Testis (tissue), 2 donors: ENCODE measurements at regions not wholly inside any gene's neighbourhood (a gene's known extent, or its start where the extent isn't known, plus 50 kb on each side); places are given as distances from the start of the nearest gene placed in this dataset.

Experiments
- DNase-seq: peaks from one replicate; pipeline ENCODE4 v3.0.0-alpha.2; 2019
- H3K27ac ChIP-seq, 2 donors: fragments of 200-600 bp; sonication (generic); one replicate each; pipeline ENCODE4 v1.5.1; 2019
- H3K27me3 ChIP-seq: fragments of 200-600 bp; sonication (generic); one replicate; pipeline ENCODE4 v1.5.1; 2019
- H3K36me3 ChIP-seq: fragments of 200-600 bp; sonication (generic); one replicate; pipeline ENCODE4 v1.5.1; 2017; ENCODE audit warnings: low read depth; ENCODE audit errors: missing control alignments
- H3K4me1 ChIP-seq: fragments of 200-600 bp; sonication (generic); one replicate; pipeline ENCODE4 v1.5.1; 2019
- H3K4me3 ChIP-seq, 2 donors: fragments of 200-600 bp; sonication (generic); one replicate each; pipeline ENCODE4 v1.5.1; 2017 to 2019
- H3K9me3 ChIP-seq: fragments of 200-600 bp; sonication (generic); one replicate; pipeline ENCODE4 v1.5.1; 2017
- CTCF ChIP-seq, 3 experiments: fragments of 450-650 bp in 2 of 3; fragments of 200-600 bp in 1 of 3; sonication (generic) in 1 of 3; IDR thresholded peaks; one replicate each; pipeline ENCODE4 v1.5.1; 2016 to 2019; ENCODE audit warnings: antibody characterized with exemption in 3 of 3, mild to moderate bottlenecking in 2 of 3, moderate library complexity in 1 of 3
- POLR2A ChIP-seq: fragments of 450-650 bp; IDR thresholded peaks from one replicate; pipeline ENCODE4 v1.6.1; 2017; ENCODE audit warnings: antibody characterized with exemption, mild to moderate bottlenecking, moderate library complexity
- WGBS, 2 donors: methylation state at CpG; one replicate each; pipeline ENCODE4 v1.1.5; 2018; 5-methylcytosine and 5-hydroxymethylcytosine counted together
- intact Hi-C: fragments of 100-400 bp; cut with DNase I; formaldehyde crosslinking; loops from one replicate; pipeline ENCODE4 v1.15.1; 2023; ENCODE audit warnings: low total_unique reads

GRCh38 chr5:126097876-126098275 is 325.3 kb upstream of the GRAMD2B start:
- no peaks in the 10 kb centered on the region for H3K27me3 ChIP-seq
- H3K4me3 ChIP-seq: no peak overlapping the region
- DNase-seq: no peak
- WGBS, 2 donors: 86 to 87% methylated on average over 1 of the region's 1 CpG
- no peaks in the 10 kb centered on the region for H3K36me3 ChIP-seq
- intact Hi-C loops: no loop called here
- no peak overlapping the region for H3K27ac ChIP-seq
- no peaks in the 10 kb centered on the region for H3K4me1 ChIP-seq
- no peaks in the 10 kb centered on the region for H3K9me3 ChIP-seq
- TF ChIP-seq POLR2A: no peak
- TF ChIP-seq CTCF (IDR thresholded peaks at IDR 0.05): no peak

DNA sequence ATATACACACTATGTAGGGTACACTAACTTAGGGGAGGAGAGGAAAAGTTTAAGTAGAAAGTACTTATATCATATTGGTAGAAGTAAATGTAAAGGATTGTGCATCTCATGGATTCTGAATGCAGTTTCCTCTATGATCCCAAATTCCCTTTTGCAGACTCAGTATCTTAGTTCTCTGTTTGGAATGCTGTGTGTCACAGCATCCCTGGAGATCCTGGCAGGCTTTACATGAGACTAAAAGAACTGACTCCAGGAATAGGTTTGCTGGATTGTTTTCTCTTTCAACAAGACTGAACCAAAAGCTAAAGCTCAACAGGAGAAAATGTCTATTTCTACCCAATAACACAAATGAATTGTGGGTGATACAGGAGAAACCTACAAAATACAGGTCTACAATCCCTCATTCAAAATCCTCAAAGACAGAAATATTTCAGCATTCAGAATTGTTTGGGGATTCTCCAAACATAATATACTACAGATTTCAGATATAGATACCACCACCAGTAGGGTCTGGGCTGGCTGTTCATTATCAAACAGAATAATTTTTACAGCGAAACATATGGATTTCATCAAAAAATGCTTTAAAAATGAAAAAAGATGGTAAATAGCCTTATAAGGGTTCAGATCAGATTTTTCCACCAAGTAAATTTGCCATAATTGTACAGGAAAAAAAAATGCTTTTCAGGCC is 324.7 kb upstream of the GRAMD2B start:
- 94 to 97% methylated on average over 1 of the region's 1 CpG for WGBS, 2 donors
- DNase-seq: no peak
- TF ChIP-seq CTCF (IDR thresholded peaks at IDR 0.05) (no peak), POLR2A (no peak)
- H3K9me3 ChIP-seq: no peaks in the 10 kb centered on the region
- H3K27ac ChIP-seq: no peak overlapping the region
- H3K36me3 ChIP-seq: no peaks in the 10 kb centered on the region
- no peak overlapping the region for H3K4me3 ChIP-seq
- intact Hi-C loops: no loop called here
- no peaks in the 10 kb centered on the region for H3K4me1 ChIP-seq
- H3K27me3 ChIP-seq: no peaks in the 10 kb centered on the region

DNA sequence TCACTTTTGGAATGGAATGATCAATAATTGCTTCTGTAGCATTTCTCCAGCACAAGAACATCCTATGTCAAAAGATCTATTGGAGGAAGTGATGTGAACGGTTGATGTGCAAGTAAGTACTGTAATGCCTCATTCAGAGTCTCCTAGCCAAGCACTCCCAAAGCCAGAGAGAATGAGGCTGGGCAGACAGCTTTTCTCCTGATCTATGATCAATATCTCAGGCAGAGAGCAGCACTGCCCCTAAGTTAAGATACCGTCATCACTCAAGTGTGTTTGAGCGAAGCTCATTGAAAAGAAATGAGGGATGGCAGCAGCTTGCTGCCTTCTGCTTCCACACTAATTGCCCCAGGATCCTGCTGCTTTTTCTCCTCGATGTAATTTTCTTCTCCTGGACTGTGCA is 324.1 kb upstream of the GRAMD2B start:
- intact Hi-C loops: no loop called here
- 83 to 87% methylated on average over 4 of the region's 4 CpGs for WGBS, 2 donors
- H3K9me3 ChIP-seq: no peaks in the 10 kb centered on the region
- H3K27me3 ChIP-seq: no peaks in the 10 kb centered on the region
- TF ChIP-seq CTCF (IDR thresholded peaks at IDR 0.05) (no peak), POLR2A (no peak)
- H3K4me3 ChIP-seq: no peak overlapping the region
- no peak for DNase-seq
- no peaks in the 10 kb centered on the region for H3K4me1 ChIP-seq
- H3K36me3 ChIP-seq: no peaks in the 10 kb centered on the region
- H3K27ac ChIP-seq: no peak overlapping the region

GRCh38 chr5:126100767-126101166 is 322.4 kb upstream of the GRAMD2B start:
- Histone ChIP-seq H3K27me3 (no peaks in the 10 kb centered on the region), H3K4me3 (no peak overlapping the region), H3K36me3 (no peaks in the 10 kb centered on the region), H3K27ac (no peak overlapping the region), H3K9me3 (no peaks in the 10 kb centered on the region), H3K4me1 (no peaks in the 10 kb centered on the region)
- no peak for DNase-seq
- TF ChIP-seq POLR2A (no peak), CTCF (IDR thresholded peaks at IDR 0.05) (no peak)
- intact Hi-C loops: no loop called here
- 62 to 77% methylated on average over 5 of the region's 5 CpGs for WGBS, 2 donors

- Histone ChIP-seq H3K4me3 (no peak overlapping the region), H3K36me3 (no peaks in the 10 kb centered on the region), H3K9me3 (no peaks in the 10 kb centered on the region), H3K27ac (no peak overlapping the region), H3K4me1 (no peaks in the 10 kb centered on the region), H3K27me3 (no peaks in the 10 kb centered on the region)
- TF ChIP-seq POLR2A (no peak), CTCF (IDR thresholded peaks at IDR 0.05) (no peak)
- intact Hi-C loops: no loop called here
- DNase-seq: no peak
- 81 to 90% methylated on average over 4 of the region's 4 CpGs for WGBS, 2 donors
These were observed 321.3 kb upstream of the GRAMD2B start for GRCh38 chr5:126101901-126102300.
